Activated CD4-positive, alpha-beta memory T cell treated with anti-CD3 and anti-CD28 coated beads, Interleukin-2, amount 10 ng/mL, durations not matched to agents 7 days and 5 days (primary cell): ENCODE measurements at regions not wholly inside any gene's neighbourhood (a gene's known extent, or its start where the extent isn't known, plus 50 kb on each side); places are given as distances from the start of the nearest gene placed in this dataset.
"Not testable (repeated sequence)": the region's sequence is repeated elsewhere in the genome, so short reads cannot be mapped to it uniquely, and the experiment has no call there.

Experiments used
- CTCF ChIA-PET: fragments of 350-600 bp; sonication (Branson Sonifier 250); formaldehyde crosslinking; loops from one replicate; lab custom pipeline; 2021; ENCODE audit warnings: antibody characterized with exemption, inconsistent platforms; lab: Charles Lee
- POLR2A ChIA-PET: fragments of 350-600 bp; sonication (Branson Sonifier 250); formaldehyde crosslinking; loops from one replicate; lab custom pipeline; 2021; ENCODE audit warnings: antibody characterized with exemption; lab: Charles Lee
- DNase-seq: peaks from one replicate; pipeline ENCODE4 v3.0.0-alpha.2; 2020
- H3K27ac Mint-ChIP-seq: one replicate; pipeline ENCODE4 v1.8.0; 2021; ENCODE audit warnings: mild to moderate bottlenecking, mixed read lengths
- H3K27me3 Mint-ChIP-seq: one replicate; pipeline ENCODE4 v1.8.0; 2021; ENCODE audit warnings: mixed read lengths
- H3K36me3 Mint-ChIP-seq: one replicate; pipeline ENCODE4 v1.8.0; 2021; ENCODE audit warnings: low read depth, mixed read lengths
- H3K4me1 Mint-ChIP-seq: one replicate; pipeline ENCODE4 v1.8.0; 2021; ENCODE audit warnings: mixed read lengths
- H3K4me3 Mint-ChIP-seq: one replicate; pipeline ENCODE4 v1.8.0; 2021; ENCODE audit warnings: mild to moderate bottlenecking, mixed read lengths
- H3K9me3 Mint-ChIP-seq: one replicate; pipeline ENCODE4 v1.8.0; 2021; ENCODE audit warnings: mixed read lengths

DNA sequence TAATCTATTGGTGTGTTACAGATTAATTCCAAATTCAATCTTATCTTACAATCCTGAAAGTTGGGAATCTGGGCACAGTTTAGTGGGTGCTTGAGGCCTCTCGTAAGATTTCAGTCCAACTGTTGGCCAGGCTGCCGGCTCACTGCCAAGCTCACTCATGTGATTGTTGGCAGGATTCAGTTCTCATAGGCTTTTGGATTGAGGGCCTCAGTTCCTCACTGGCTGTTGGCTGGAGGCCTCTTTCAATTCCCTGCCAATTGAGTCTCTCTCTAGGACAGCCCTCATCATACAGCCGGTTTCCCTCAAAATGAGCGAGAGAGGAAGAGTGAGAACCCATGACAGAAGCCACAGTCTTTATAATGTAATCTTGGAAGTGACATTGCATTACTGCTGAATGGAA lies 123.5 kb upstream of the FBXO33 start:
- H3K36me3 Mint-ChIP-seq: peaks cover 2% of the 10 kb centered on the region
- H3K9me3 Mint-ChIP-seq: peaks cover 17% of the 10 kb centered on the region
- no peak overlapping the region for H3K27ac Mint-ChIP-seq
- H3K4me3 Mint-ChIP-seq: no peak overlapping the region
- DNase-seq: no peak
- H3K27me3 Mint-ChIP-seq: no peaks in the 10 kb centered on the region
- ChIA-PET CTCF (no interaction called here), POLR2A (no interaction called here)
- H3K4me1 Mint-ChIP-seq: no peaks in the 10 kb centered on the region

DNA sequence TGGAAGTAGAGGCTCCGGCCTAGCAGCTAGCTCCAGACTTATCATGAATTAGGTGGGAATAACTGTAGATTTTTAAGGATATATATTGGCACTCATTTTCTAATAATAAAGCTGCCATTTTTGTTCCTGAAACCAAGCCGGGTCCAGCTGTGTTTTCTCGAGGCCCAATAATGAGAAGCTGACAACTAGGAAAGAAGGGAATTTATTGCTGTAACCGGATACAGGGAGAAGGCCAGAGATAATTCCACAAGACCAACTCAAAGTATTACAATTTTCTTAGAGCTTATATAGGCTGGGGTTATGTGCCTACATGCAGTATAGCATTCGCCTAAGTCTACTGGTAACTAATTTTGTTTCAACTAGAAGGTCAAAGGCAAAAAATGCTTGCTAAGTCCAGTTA lies 122.3 kb upstream of the FBXO33 start:
- Mint-ChIP-seq H3K4me3 (no peak overlapping the region), H3K27ac (no peak overlapping the region), H3K4me1 (no peaks in the 10 kb centered on the region), H3K27me3 (no peaks in the 10 kb centered on the region), H3K36me3 (peaks cover 2% of the 10 kb centered on the region), H3K9me3 (peaks cover 15% of the 10 kb centered on the region)
- ChIA-PET CTCF (no interaction called here), POLR2A (no interaction called here)
- no peak for DNase-seq

DNA sequence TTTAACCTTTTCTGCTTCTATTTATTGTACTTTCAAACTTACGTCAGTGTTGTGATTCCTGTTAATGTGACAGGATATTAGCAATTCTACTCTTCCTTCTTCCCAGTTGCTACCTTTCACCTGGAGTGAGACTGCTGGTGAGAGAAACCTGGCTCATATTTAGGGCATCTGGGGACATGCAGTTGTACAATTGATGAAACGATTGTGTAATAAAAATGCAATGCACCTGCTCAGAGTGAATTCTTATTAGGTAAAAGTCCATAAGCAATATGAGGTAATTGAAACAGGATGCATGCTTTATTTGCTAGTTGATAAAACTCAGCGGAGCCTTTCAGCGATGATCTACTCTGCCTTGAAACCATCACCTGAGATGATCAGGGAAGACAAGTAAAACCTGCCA lies 116.1 kb upstream of the FBXO33 start:
- Mint-ChIP-seq H3K9me3 (peaks cover 5% of the 10 kb centered on the region), H3K4me3 (no peak overlapping the region), H3K36me3 (no peaks in the 10 kb centered on the region), H3K4me1 (no peaks in the 10 kb centered on the region), H3K27me3 (no peaks in the 10 kb centered on the region), H3K27ac (no peak overlapping the region)
- ChIA-PET CTCF (no interaction called here), POLR2A (no interaction called here)
- DNase-seq: no peak

DNA sequence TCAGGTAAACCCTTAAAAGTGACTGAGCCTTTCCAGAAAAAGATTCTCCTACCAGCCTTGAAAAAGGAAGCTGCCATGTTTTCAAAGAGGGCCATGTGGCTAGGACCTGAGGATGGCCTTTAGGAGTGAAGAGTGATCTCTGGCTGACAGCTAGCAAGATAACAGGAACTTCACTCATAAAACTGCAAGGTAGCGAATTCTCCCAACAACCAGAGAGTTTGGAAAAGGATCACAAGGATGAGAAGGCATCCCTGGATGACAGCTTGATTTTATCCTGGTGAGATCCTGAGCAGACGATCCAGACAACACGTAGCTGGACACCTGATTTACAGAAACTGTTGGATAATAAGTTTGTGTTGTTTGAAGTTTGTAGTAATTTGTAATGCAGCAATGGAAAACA lies 115.6 kb upstream of the FBXO33 start:
- Mint-ChIP-seq H3K4me1 (no peaks in the 10 kb centered on the region), H3K4me3 (no peak overlapping the region), H3K27me3 (no peaks in the 10 kb centered on the region), H3K9me3 (peaks cover 5% of the 10 kb centered on the region), H3K27ac (no peak overlapping the region), H3K36me3 (no peaks in the 10 kb centered on the region)
- ChIA-PET POLR2A (no interaction called here), CTCF (no interaction called here)
- DNase-seq: no peak

DNA sequence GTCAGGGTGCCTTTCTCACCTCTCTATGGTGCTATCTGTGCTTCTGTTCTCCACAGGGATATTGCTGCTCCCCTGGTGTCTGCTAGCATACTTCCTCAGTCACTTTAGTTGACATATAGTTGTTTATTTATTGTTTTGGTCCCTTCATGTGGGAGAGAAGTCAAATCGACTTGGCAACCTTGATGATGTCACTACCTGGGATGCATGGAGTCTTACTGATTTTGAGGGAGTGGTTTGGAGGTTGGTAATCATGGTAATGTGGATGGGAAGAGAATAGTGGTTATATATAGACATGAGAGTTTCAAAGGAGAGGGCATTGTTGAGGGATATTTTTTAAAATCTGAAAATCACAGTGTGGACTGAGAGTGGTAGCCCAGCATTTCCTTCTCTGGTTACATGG lies 73.6 kb upstream of the FBXO33 start:
- DNase-seq: no peak
- H3K4me3 Mint-ChIP-seq: no peak overlapping the region
- CTCF ChIA-PET: no interaction called here
- H3K27ac Mint-ChIP-seq: no peak overlapping the region
- no peaks in the 10 kb centered on the region for H3K4me1 Mint-ChIP-seq
- H3K27me3 Mint-ChIP-seq: no peaks in the 10 kb centered on the region
- POLR2A ChIA-PET: no interaction called here
- no peaks in the 10 kb centered on the region for H3K9me3 Mint-ChIP-seq
- H3K36me3 Mint-ChIP-seq: no peaks in the 10 kb centered on the region

DNA sequence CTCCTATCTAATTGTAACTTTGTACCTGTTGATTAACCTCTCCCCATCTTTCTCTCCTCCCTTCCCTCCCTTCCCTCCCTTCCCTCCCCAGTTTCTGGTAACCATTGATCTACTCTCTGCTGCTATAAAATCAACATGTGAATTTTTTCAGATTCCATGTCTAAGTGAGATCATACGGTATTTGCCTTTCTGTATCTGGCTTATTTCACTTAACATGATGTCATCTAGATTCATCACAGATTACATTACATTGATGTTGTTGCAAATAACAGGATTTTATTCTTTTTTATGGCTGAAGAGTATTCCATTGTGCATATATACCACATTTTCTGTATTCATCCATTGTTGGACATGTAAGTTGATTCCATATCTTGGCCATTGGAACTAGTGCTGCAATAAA lies 68.0 kb upstream of the FBXO33 start:
- CTCF ChIA-PET: no interaction called here
- peaks cover 3% of the 10 kb centered on the region for H3K36me3 Mint-ChIP-seq
- no peak overlapping the region for H3K27ac Mint-ChIP-seq

DNA sequence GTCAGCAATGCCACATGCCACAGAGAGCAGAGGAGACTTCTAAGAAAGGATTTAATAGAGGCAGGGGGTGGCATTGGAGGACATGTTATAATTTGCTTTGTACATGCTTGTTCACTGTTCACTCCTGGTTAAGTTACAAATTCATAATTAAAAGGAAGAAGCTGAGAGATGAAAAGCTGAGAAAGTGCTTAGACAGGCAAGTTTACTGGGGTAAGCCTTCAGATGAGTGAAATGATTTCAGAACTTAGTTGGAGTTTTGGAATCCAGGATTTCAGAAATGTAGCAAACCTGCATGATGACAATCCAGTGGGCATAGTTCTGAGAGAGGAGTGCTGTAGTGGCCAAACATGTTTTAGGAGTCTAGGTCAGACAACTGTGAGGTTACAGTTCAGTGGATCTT lies 67.3 kb upstream of the FBXO33 start:
- no peak for DNase-seq
- Mint-ChIP-seq H3K9me3 (peaks cover 6% of the 10 kb centered on the region), H3K27me3 (peaks cover 2% of the 10 kb centered on the region), H3K36me3 (peaks cover 3% of the 10 kb centered on the region), H3K4me3 (no peak overlapping the region), H3K4me1 (no peaks in the 10 kb centered on the region), H3K27ac (no peak overlapping the region)
- POLR2A ChIA-PET: no interaction called here
- CTCF ChIA-PET: no interaction called here

More for the DNA sequence above, 68.0 kb upstream of the FBXO33 start:
- Mint-ChIP-seq H3K4me3 (no peak overlapping the region), H3K4me1 (no peaks in the 10 kb centered on the region), H3K9me3 (peaks cover 6% of the 10 kb centered on the region), H3K27me3 (peaks cover 2% of the 10 kb centered on the region)
- no peak for DNase-seq
- POLR2A ChIA-PET: no interaction called here

DNA sequence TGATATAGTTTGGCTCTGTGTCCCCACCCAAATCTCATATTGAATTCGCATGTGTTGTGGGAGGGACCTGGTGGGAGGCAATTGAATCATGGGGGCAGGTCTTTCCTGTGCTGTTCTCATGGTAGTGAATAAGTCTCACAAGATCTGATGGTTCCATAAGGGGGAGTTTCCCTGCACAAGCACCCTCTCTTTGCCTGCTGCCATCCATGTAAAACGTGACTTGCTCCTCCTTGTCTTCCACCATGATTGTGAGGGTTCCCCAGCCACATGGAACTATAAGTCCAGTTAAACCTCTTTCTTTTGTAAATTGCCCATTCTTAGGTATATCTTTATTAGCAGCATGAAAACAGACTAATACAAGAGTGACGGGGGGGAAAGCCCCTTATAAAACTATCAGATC lies 65.4 kb upstream of the FBXO33 start:
- H3K9me3 Mint-ChIP-seq, H3K36me3 Mint-ChIP-seq, CTCF ChIA-PET, H3K27me3 Mint-ChIP-seq, POLR2A ChIA-PET, DNase-seq, H3K4me1 Mint-ChIP-seq, H3K27ac Mint-ChIP-seq, H3K4me3 Mint-ChIP-seq: not testable (repeated sequence)

DNA sequence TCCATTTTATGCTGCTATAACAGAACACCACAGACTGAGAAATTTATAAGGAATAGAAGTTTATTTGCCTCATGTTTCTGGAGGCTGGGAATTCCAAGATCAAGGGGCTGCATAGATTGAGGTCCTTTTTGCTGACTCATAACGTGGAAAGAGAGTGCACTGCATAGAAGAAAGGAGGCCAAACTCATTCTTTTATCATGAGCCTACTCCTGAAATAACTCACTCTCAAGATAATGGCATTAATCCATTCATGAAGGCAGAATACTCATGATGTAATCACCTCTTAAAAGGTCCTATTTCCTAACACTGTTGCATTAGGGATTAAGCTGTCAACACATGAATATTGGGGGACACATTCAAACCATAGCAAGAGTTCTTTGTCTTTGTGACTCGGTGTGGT lies 60.0 kb upstream of the FBXO33 start:
- CTCF ChIA-PET: no interaction called here
- H3K9me3 Mint-ChIP-seq: peaks cover 6% of the 10 kb centered on the region
- POLR2A ChIA-PET: no interaction called here

DNA sequence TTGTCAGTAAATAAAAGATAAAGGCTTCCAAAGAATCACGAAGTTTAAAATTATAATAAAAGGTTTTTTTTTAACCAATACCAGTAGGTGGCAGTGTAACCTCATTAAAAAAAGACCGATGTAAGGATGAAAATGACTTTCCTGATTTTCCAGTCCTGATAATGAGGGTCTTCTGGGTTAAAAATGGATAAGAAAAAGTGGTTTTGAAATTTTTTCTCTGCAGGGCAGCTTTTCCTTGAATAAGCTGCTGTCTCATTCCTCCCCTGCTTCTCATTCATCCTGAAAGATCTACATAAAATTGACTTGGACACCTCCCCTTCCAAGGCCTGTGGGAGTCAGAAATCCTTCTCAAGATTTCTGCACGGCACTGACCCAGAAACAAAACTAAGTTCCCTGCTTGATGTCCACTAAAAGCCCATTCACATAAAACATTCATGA lies 58.9 kb upstream of the FBXO33 start:
- Mint-ChIP-seq H3K27me3 (no peaks in the 10 kb centered on the region), H3K4me3 (no peak overlapping the region), H3K9me3 (peaks cover 4% of the 10 kb centered on the region), H3K27ac (no peak overlapping the region), H3K4me1 (no peaks in the 10 kb centered on the region), H3K36me3 (peaks cover 2% of the 10 kb centered on the region)
- CTCF ChIA-PET: interaction anchor here (0.7 kb wide), 1 partner anchor 343 kb away, joined by 4 read pairs; no protein-coding TSS in a partner anchor
- POLR2A ChIA-PET: no interaction called here
- DNase-seq: no peak

More for the DNA sequence above, 60.0 kb upstream of the FBXO33 start:
- Mint-ChIP-seq H3K27ac (no peak overlapping the region), H3K36me3 (peaks cover 3% of the 10 kb centered on the region), H3K4me1 (no peaks in the 10 kb centered on the region), H3K4me3 (no peak overlapping the region), H3K27me3 (no peaks in the 10 kb centered on the region)
- DNase-seq: no peak

DNA sequence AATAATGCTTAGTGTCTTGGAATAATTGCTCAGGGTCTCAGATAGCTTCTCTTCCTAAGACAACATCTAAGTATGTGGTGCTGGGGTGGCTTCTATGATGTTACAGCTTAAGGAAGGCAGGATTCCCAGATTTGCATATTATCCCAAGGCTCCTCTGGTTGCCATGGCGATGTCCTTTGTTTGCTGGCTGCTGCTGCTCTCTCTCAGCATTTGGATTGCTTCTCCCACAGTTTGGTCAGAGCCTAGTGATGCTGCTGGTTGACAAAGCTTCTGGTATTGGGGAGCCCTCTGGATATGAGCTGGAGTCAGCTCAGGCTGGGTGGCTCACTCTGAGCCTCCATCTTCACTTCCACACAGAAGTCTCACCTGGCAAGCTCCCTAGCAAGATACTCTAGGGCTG lies 56.4 kb upstream of the FBXO33 start:
- no peaks in the 10 kb centered on the region for H3K4me1 Mint-ChIP-seq
- no peaks in the 10 kb centered on the region for H3K9me3 Mint-ChIP-seq
- ChIA-PET CTCF (interaction anchor here (1.1 kb wide), 1 partner anchor 257 kb away, joined by 3 read pairs; no protein-coding TSS in a partner anchor), POLR2A (no interaction called here)
- H3K27ac Mint-ChIP-seq: no peak overlapping the region
- H3K4me3 Mint-ChIP-seq: no peak overlapping the region
- no peak for DNase-seq
- no peaks in the 10 kb centered on the region for H3K27me3 Mint-ChIP-seq
- no peaks in the 10 kb centered on the region for H3K36me3 Mint-ChIP-seq

DNA sequence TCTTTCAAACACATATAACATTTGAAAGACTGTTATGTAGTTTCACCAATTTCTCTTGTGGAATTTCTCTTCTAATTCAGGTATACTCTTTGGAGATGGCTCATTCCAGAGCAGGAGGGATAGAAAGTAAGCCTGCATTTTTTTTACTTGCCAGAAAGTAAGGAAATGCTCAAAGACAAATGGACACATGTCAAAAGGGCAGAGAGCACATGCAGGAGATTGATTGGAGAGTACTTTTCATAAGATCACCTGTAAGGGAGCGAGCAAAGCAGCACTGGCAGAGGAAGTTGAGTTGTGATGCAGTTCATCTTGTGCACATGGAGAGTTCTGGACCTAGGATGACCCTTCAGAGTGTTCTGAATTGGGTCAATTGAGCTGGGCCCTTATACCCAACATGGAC lies 51.4 kb upstream of the FBXO33 start:
- ChIA-PET POLR2A (no interaction called here), CTCF (no interaction called here)

More for the DNA sequence above, 51.4 kb upstream of the FBXO33 start:
- Mint-ChIP-seq H3K27ac (no peak overlapping the region), H3K27me3 (no peaks in the 10 kb centered on the region), H3K4me3 (no peak overlapping the region), H3K36me3 (no peaks in the 10 kb centered on the region), H3K4me1 (no peaks in the 10 kb centered on the region), H3K9me3 (no peaks in the 10 kb centered on the region)
- no peak for DNase-seq
